B cell (primary cell): ENCODE measurements at regions not wholly inside any gene's neighbourhood (a gene's known extent, or its start where the extent isn't known, plus 50 kb on each side); places are given as distances from the start of the nearest gene placed in this dataset.

Source experiments
- ATAC-seq: fragments of 200-7000 bp; cut with Tn5 transposase; one replicate; pipeline ENCODE4 v1.10.0; 2021; ENCODE audit warnings: low read depth, mild to moderate bottlenecking, moderate number of reproducible peaks, moderate library complexity
- CTCF ChIA-PET: fragments of 350-600 bp; sonication (Branson Sonifier 250); formaldehyde crosslinking; loops from one replicate; lab custom pipeline; 2021; ENCODE audit warnings: antibody characterized with exemption, inconsistent platforms; lab: Charles Lee
- POLR2A ChIA-PET: fragments of 350-600 bp; sonication (Branson Sonifier 250); formaldehyde crosslinking; loops from one replicate; lab custom pipeline; 2021; ENCODE audit warnings: antibody characterized with exemption; lab: Charles Lee
- DNase-seq: peaks from one replicate; pipeline ENCODE4 v3.0.0; 2013
- H2AFZ ChIP-seq: 2 replicates; pipeline ENCODE4 v1.6.1; 2012; ENCODE audit warnings: mild to moderate bottlenecking, low read depth, low read length; ENCODE audit not compliant: insufficient read depth, poor library complexity, severe bottlenecking
- H3K27ac ChIP-seq, 2 donors: 1 replicate in 1 of 2; 2 replicates in 1 of 2; pipeline ENCODE4 v1.5.1; 2012 to 2013; ENCODE audit warnings: low read length in 2 of 2, mild to moderate bottlenecking in 2 of 2, moderate library complexity in 1 of 2
- H3K27me3 ChIP-seq, 4 experiments: fragments of 200-600 bp in 1 of 4; sonication (generic) in 1 of 4; replicated peaks in 1 of 4; 1 replicate in 2 of 4; 2 replicates in 2 of 4; pipeline versions ENCODE4 v1.6.1 to v1.7.0; 2013 to 2016; ENCODE audit warnings: low read length in 3 of 4, mild to moderate bottlenecking in 2 of 4, mixed read lengths in 1 of 4, moderate library complexity in 1 of 4; ENCODE audit not compliant: insufficient read depth in 4 of 4, control insufficient read depth in 3 of 4; ENCODE audit errors: control extremely low read depth in 1 of 4
- H3K36me3 ChIP-seq, 2 experiments: replicated peaks in 1 of 2; 1 replicate in 1 of 2; 2 replicates in 1 of 2; pipeline versions ENCODE4 v1.6.1 to v1.7.1; 2013; ENCODE audit warnings: low read length in 1 of 2; ENCODE audit not compliant: insufficient read depth in 2 of 2, control insufficient read depth in 1 of 2; ENCODE audit errors: control extremely low read depth in 1 of 2, extremely low read depth in 1 of 2
- H3K4me1 ChIP-seq, 2 donors: fragments of 200-600 bp in 1 of 2; sonication (generic) in 1 of 2; 1 replicate in 1 of 2; 2 replicates in 1 of 2; pipeline versions ENCODE4 v1.5.1 to v1.6.1; 2013 to 2017; ENCODE audit warnings: low read length in 2 of 2; ENCODE audit not compliant: control insufficient read depth in 2 of 2, insufficient read depth in 2 of 2
- H3K4me2 ChIP-seq: replicated peaks from 2 replicates; pipeline ENCODE3; 2012; ENCODE audit warnings: mild to moderate bottlenecking, low read depth, low read length; ENCODE audit not compliant: poor library complexity, severe bottlenecking
- H3K4me3 ChIP-seq, 5 experiments: fragments of 200-600 bp in 1 of 5; sonication (generic) in 1 of 5; 1 replicate in 3 of 5; 2 replicates in 2 of 5; pipeline versions ENCODE4 v1.5.1 to v1.7.0; 2011 to 2016; ENCODE audit warnings: low read length in 4 of 5, mild to moderate bottlenecking in 4 of 5, low read depth in 2 of 5, control low read depth in 1 of 5, moderate library complexity in 1 of 5; ENCODE audit not compliant: insufficient read depth in 1 of 5; ENCODE audit errors: control extremely low read depth in 1 of 5, extremely low read depth in 1 of 5
- H3K79me2 ChIP-seq: fragments of 200-600 bp; sonication (generic); one replicate; pipeline ENCODE4 v1.6.0; 2016; ENCODE audit warnings: low read length; ENCODE audit not compliant: control insufficient read depth, insufficient read depth
- H3K9ac ChIP-seq: fragments of 200-600 bp; sonication (generic); 2 replicates; pipeline ENCODE4 v1.6.1; 2017; ENCODE audit warnings: mild to moderate bottlenecking, low read length, moderate library complexity
- H3K9me3 ChIP-seq, 3 donors: one replicate each; pipeline versions ENCODE4 v1.6.1 to v1.7.1; 2013; ENCODE audit warnings: low read length in 2 of 3; ENCODE audit not compliant: control insufficient read depth in 2 of 3, insufficient read depth in 1 of 3; ENCODE audit errors: control extremely low read depth in 1 of 3
- H4K20me1 ChIP-seq: 2 replicates; pipeline ENCODE4 v1.6.0; 2012; ENCODE audit warnings: mild to moderate bottlenecking, low read length; ENCODE audit not compliant: insufficient read depth, control insufficient read depth, poor library complexity, severe bottlenecking
- H3K27ac Mint-ChIP-seq: one replicate; pipeline ENCODE4 v1.8.0; 2021; ENCODE audit warnings: mixed read lengths
- H3K27me3 Mint-ChIP-seq: one replicate; pipeline ENCODE4 v1.8.0; 2021; ENCODE audit warnings: mixed read lengths
- H3K4me1 Mint-ChIP-seq: one replicate; pipeline ENCODE4 v1.8.0; 2021; ENCODE audit warnings: mixed read lengths
- H3K4me3 Mint-ChIP-seq: one replicate; pipeline ENCODE4 v1.8.0; 2021; ENCODE audit warnings: mixed read lengths
- H3K9me3 Mint-ChIP-seq: one replicate; pipeline ENCODE4 v1.8.0; 2022; ENCODE audit warnings: mixed read lengths; ENCODE audit not compliant: insufficient read depth
- EZH2 ChIP-seq: IDR thresholded peaks from 2 replicates; pipeline ENCODE4 v1.6.1; 2012; ENCODE audit warnings: borderline replicate concordance, low read depth, mild to moderate bottlenecking, moderate library complexity, low read length; ENCODE audit not compliant: insufficient read depth, poor library complexity, severe bottlenecking
- WGBS: methylation state at CpG from one replicate; pipeline ENCODE4 v1.1.5; 2013; ENCODE audit warnings: missing lambda C conversion rate; ENCODE audit not compliant: insufficient coverage; 5-methylcytosine and 5-hydroxymethylcytosine counted together
- intact Hi-C: fragments of 100-400 bp; cut with micrococcal nuclease; formaldehyde crosslinking; loops from one replicate; pipeline ENCODE4 v1.10.0; 2022
- TF ChIP-seq, protein P1 (sequence below): fragments of 200-600 bp; IDR thresholded peaks from one replicate; pipeline ENCODE4 v1.8.0; 2022; ENCODE audit warnings: antibody characterized with exemption, mild to moderate bottlenecking

GRCh38 chr3:30078736-30079135 is 527.7 kb upstream of the TGFBR2 start:
- Histone ChIP-seq H4K20me1 (no peaks in the 10 kb centered on the region), H3K9me3 (no peaks in the 10 kb centered on the region), H3K36me3 (no peaks in the 10 kb centered on the region), H3K9ac (no peak overlapping the region), H3K4me2 (no peak overlapping the region), H3K4me3 (no peak overlapping the region), H3K27me3 (no peaks in the 10 kb centered on the region), H2AFZ (no peak overlapping the region), H3K4me1 (no peaks in the 10 kb centered on the region), H3K27ac (no peak overlapping the region), H3K79me2 (no peaks in the 10 kb centered on the region)
- intact Hi-C loops, result no loop called here
- TF ChIP-seq, protein P1, sequence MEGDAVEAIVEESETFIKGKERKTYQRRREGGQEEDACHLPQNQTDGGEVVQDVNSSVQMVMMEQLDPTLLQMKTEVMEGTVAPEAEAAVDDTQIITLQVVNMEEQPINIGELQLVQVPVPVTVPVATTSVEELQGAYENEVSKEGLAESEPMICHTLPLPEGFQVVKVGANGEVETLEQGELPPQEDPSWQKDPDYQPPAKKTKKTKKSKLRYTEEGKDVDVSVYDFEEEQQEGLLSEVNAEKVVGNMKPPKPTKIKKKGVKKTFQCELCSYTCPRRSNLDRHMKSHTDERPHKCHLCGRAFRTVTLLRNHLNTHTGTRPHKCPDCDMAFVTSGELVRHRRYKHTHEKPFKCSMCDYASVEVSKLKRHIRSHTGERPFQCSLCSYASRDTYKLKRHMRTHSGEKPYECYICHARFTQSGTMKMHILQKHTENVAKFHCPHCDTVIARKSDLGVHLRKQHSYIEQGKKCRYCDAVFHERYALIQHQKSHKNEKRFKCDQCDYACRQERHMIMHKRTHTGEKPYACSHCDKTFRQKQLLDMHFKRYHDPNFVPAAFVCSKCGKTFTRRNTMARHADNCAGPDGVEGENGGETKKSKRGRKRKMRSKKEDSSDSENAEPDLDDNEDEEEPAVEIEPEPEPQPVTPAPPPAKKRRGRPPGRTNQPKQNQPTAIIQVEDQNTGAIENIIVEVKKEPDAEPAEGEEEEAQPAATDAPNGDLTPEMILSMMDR, result no peak
- TF ChIP-seq EZH2, result no peak
- ChIA-PET POLR2A (no interaction called here), CTCF (no interaction called here)
- ATAC-seq (no peak), DNase-seq (no peak)
- Mint-ChIP-seq H3K4me3 (no peak overlapping the region), H3K4me1 (peaks cover 1% of the 10 kb centered on the region), H3K9me3 (peaks cover 6% of the 10 kb centered on the region), H3K27me3 (no peaks in the 10 kb centered on the region), H3K27ac (no peak overlapping the region)
- 55% methylated on average over 2 of the region's 2 CpGs for WGBS

DNA sequence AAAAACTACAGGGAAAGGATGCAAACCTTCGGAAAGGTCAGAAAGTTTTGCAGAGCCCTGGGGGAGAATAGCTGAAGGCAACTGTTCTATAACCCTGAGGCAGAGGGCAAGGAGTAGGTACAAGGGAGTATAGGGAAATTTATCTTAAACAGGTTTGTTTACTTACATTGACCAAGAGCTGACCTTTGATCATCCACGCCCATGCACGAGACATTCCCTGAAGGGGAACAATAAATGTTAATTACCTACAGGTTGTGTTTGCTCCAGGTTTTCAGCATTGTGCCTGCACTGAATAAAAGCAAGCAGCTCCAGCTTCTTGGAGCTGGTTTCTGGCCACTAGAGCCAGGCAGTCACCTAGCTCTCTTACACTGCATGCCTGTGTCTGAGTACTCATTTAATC is 524.5 kb upstream of the TGFBR2 start:
- intact Hi-C loops, result no loop called here
- no peak for DNase-seq
- TF ChIP-seq, protein P1, result no peak
- no peak for TF ChIP-seq EZH2

More for the DNA sequence above, 524.5 kb upstream of the TGFBR2 start:
- no peaks in the 10 kb centered on the region for H3K9me3 Mint-ChIP-seq
- no peak overlapping the region for H2AFZ ChIP-seq
- H3K4me1 ChIP-seq, result no peaks in the 10 kb centered on the region
- H3K27me3 ChIP-seq, result no peaks in the 10 kb centered on the region
- H3K27ac Mint-ChIP-seq, result no peak overlapping the region
- WGBS, result 89% methylated on average over 3 of the region's 3 CpGs
- H4K20me1 ChIP-seq, result no peaks in the 10 kb centered on the region
- peaks cover 1% of the 10 kb centered on the region for H3K4me1 Mint-ChIP-seq
- ChIA-PET POLR2A (no interaction called here), CTCF (interaction anchor here (1.3 kb wide), 1 partner anchor 39 kb away, joined by 3 read pairs; no protein-coding TSS in a partner anchor)
- H3K27me3 Mint-ChIP-seq, result no peaks in the 10 kb centered on the region
- no peaks in the 10 kb centered on the region for H3K9me3 ChIP-seq
- H3K27ac ChIP-seq, result no peak overlapping the region
- H3K4me3 ChIP-seq, result no peak overlapping the region
- no peak overlapping the region for H3K4me2 ChIP-seq
- H3K4me3 Mint-ChIP-seq, result no peak overlapping the region
- no peaks in the 10 kb centered on the region for H3K79me2 ChIP-seq
- H3K36me3 ChIP-seq, result no peaks in the 10 kb centered on the region
- ATAC-seq, result no peak
- H3K9ac ChIP-seq, result no peak overlapping the region
